ENCODE measurements at regions not wholly inside any gene's neighbourhood (a gene's known extent, or its start where the extent isn't known, plus 50 kb on each side); places are given as distances from the start of the nearest gene placed in this dataset.
A peak's percentile ranks its signal among the peaks of the same experiment; 100 is the strongest.
"Not testable (repeated sequence)": the region's sequence is repeated elsewhere in the genome, so short reads cannot be mapped to it uniquely, and the experiment has no call there.

DNA sequence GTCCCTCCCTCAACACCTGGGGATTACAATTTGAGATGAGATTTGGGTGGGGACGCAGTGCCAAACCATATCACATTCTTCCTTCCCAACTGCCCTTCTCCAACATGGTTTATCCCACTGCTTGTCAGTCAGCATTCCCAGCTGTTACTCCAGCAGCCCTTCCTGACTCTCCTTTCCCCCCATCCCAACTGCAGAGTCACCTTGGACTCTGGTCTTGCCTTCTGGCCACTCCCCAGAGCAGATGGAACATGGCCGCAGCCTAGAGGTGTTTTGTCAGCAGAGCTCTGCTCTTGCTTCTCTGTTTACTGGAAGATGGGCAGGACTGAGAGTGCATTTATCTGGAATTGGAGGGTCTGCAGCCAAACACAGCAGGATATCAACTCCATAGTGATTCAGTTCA lies 51.2 kb upstream of the MEX3C start:
- no peak for DNase-seq (ENCODE audit: low spot score)

DNA sequence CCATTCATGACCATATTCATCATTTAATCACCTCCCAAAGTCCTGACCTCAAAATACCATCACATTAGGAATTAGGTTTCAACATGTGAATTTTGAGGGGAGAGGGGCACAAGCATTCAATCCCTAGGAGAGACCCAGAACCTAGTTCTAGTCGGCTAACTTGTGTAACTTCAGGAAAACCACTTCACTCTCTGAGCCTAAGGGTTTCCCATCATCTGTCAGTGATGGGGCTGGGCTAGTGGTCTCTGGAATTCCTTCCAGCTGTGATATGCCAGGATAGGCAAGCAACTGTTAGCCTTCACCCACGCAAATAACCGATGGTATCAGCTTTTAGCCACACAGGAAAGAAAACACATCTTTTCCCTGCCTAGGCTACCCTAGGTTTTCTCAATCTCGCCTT lies 52.5 kb upstream of the MEX3C start:
- DNase-seq (ENCODE audit: low spot score): no peak

DNA sequence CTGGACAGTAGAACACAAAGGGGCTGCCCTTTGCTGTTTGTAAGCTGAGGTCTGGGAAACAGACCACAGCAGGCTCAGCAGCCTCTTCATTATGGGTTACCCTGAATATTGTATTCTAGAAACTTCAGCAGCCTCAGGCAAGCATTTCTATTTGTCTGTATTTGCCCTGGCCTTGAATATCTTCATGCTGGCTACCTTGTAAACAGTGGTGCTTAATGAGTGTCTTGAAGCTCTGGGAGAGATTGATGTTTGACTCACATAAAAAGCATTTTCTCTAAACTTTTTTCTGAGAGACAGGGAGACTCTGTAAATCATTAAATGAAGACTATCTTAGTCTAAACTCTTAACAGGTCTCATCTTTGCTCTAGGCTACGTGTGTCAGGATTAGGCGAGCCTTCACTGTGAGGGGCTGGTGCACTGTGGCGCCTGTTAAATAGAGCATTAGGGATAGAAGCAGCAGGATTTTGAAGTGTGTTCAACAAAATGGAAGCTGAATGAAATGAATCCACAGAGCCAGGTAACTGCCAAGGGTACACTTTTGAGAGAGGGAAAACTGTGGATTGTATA lies 53.1 kb upstream of the MEX3C start:
- no peak for DNase-seq (ENCODE audit: low spot score)

DNA sequence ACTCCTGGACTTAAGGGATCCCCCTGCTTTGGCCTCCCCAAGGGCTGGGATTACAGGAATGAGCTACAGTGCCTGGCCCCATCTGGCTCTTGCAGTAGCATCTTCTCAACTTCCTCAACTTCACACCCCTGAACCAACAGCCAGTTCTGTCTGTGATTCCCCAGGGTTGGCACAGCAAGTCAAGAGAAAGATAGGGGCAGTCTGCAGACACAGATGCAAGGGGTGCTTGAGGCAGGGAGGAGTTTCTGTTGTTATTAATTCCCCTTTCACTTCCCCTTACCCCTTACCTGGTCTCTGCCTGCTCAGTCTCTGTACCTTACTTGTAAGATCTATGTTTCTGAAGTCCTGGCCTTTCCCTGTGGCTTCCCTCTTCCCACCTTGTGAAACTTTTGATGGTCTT lies 54.1 kb upstream of the MEX3C start:
- no peak for DNase-seq (ENCODE audit: low spot score)

DNA sequence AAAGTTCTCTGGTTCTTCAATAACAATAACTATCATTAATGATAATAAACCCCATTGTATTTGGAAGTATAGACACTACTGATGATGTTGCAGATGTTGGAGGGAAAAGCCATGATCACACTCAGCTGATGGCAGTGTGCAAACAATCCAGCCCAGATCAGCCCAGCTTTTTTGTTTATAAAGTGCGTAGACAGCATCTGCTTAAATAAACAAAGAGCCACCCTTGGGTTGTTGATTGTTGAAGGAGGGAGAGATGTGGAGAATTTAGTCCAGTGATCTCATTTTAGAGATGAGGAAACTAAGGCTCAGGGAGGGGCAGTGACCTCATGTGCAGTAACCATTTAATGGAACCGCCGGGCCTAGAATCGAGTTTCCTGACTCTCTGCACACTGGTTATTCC lies 56.0 kb upstream of the MEX3C start:
- DNase-seq (ENCODE audit: low spot score): no peak

DNA sequence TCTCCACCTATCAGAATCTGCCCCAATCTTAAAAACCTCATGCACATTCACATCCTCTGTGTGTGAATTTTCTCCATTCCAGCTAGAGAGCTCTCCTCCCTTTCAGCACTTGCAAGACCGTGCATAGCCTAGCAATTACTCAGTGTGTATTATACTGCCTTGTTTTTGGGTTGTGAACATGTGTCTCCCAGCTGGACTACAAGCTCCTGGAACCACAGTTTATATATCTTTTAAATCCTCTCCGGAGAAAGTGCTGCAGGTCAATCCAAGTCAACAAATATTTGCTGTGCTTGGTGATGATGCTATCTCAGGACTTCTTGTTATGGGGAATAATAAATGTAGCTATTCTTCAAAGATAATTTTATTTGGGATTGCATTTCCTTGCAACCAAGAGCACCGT lies 58.2 kb upstream of the MEX3C start:
- no peak for DNase-seq (ENCODE audit: low spot score)

DNA sequence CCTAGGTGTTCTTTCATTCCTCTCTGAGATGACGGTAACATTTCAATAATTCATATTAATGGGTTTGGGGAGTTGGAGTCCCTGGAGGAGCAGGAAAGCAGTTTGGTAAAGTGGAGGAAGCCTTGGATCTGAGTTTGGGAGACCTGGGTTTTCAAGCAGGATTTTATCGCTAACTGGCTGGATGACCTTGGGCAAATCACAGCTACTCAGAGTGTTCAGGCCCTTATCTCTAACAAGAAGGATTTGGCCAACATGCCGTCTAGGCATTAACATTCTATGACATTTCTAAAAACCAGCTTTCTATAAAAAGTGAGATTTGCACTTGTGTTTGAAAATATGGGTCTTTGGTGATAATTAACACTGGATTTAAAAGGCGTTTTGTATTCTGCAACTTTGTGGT lies 59.7 kb upstream of the MEX3C start:
- no peak for DNase-seq (ENCODE audit: low spot score)

DNA sequence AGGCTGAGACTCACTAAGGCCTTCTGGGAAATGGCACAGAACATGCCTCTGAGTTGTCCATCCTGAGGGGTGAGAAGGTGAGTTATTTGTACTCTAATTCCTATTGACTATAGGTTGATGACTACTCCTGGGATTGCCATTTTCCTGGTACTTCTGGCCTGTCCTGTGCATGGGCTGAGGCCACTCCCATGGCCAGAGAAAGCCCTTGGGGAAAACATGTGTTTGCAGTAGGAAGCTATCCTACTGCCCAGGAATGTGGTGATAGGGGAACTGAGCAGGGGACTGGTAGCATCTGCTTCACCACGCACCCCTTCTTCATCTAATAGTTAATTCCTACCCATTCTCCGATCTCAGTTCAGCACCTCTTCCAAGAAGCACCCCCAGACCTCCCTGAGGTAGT lies 62.6 kb upstream of the MEX3C start:
- DNase-seq (ENCODE audit: low spot score): no peak

DNA sequence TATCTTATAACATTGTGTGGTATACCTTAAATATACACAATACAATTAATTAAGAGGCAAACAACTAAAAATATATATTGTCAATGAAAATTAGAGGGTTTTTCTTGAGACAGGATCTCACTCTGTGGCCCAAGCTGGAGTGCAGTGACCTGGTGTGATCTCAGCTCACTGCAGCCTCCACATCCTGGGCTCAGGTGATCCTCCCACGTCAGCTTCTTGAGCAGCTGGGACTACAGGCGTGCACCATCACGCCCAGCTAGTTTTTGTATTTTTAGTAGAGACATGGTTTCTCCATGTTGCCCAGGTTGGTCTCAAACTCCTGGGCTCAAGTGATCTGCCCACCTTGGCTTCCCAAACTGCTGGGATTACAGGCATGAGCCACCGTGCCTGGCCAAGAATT lies 68.6 kb upstream of the MEX3C start:
- DNase-seq (ENCODE audit: low spot score): not testable (repeated sequence)

DNA sequence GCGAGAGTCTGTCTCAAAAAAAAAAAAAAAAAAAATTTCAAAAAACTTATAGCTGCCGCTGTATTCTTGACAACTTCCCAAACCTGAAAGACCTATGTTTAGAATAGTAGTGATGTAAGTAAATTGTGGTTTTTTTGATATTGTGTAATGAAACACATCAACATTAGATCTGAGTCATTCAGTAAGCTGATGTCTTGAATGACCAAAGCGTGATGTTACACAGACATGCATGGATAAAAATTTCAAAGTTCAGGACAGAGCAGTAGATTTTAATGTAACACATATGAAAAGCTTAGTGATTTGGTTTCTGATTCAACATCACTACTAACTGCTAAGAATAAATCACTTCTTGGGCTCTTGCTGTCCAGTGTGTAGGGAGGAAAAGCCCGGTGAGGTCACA lies 69.3 kb upstream of the MEX3C start:
- DNase-seq (ENCODE audit: low spot score): no peak

DNA sequence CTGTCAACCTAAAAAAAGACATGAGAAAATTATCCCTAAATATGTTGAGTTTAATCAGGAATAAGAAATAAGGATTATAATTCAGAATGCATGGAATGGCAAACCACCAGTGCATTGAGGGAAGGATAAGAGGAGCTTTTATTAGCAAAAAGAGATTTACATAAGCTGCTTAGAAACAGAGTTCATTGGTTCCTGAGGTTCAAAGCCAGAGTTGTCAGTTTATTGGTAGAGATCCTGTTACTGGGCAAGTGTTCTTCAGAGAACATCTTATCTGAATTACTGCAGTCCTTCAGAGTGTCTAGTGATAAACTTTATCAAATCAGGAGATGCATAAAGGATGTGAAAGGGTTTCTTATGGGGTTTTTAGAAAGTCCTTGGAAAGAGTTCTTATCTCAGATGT lies 76.0 kb upstream of the MEX3C start:
- no peak for DNase-seq (ENCODE audit: low spot score)

DNA sequence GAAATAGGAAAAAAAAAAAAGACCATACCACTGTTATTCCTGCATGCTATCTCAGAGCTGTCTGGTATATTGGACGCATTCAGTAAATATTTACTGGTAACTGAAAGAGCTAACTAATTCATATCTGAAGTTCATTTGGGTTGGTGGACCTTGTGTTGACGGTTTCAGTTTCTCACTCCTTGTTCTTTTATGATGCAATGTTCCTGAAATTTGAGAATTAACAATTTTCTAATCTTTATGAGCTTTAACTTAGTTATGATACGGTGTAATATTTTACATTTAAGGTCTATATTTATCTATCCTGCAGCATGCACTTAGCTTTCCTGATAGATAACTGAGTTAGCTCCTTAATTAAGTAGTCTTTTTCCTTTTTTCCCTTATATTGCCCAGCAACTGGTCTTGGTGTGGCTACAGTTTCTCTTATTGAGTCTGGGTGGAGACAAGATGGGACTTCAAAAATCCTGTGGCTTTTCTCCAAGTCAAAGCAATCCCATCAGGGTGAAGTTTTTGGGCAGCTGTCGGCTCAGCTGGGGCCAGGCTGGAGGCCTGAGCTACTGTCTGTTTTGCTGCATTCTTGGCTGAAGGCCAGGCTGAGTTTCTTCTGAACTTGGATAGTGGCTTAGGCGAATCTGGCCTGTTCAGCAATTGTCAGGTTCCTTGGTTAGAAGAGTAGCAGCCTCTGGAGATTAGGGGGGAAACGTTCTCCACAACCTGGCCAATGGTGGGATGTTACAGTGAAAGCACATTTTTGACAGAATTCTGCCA lies 78.4 kb upstream of the MEX3C start:
- DNase-seq (ENCODE audit: low spot score): no peak

DNA sequence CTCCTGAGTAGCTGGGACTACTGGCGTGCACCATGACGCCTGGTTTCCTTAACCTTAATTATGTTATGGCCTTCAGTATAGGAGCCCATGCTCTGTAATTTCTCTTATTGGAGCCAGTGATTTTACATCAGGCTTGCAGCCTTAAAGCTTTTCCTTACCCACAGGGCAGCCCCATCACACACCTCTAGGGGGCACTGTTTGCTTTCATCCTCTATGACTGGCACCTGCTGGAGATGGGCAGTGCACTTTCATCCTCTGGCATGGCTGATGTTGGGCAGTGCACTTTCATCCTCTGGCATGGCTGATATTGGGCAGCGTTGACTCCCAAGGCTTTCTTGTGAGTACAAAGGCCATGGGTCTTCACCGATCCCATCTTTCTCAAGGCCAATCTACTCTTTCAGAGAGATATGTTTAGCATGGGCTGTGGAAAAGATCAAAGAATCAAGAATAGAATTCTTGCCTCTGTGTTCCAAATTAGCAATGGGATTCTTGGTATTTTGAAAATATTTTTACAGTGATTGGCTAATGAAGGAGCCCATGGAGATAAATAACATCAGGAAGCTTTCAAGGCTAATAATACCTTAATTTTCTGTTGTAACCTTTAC lies 80.7 kb upstream of the MEX3C start:
- DNase-seq (ENCODE audit: low spot score): no peak

DNA sequence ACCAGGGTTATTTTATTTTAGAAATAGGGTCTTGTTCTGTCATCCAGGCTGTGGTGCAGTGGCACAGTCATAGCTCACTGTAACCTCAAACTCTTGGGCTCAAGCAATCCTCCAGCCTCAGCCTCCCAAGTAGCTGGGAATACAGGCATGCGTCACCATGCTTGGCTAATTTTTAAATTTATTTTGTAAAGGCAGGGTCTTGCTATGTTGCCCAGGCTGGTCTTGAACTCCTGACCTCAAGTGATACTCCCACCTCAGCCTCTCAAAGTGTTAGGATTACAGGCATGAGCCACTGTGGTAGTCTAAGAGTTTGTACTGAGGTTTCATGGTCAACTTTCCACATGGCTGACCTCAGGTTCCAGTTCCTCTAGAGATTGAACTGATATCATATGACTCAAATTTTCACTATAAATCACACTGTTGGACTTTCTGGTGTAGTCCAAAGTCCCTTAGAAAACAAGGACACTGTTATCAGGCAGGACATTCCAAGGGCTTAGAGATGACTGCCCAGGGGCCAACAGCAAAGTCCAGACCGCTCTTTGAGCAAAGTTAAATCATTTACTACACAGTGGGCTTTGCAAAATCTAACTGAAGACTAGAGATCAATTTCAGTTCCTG lies 82.0 kb upstream of the MEX3C start:
- peak; percentile 9 for DNase-seq (ENCODE audit: low spot score)

DNA sequence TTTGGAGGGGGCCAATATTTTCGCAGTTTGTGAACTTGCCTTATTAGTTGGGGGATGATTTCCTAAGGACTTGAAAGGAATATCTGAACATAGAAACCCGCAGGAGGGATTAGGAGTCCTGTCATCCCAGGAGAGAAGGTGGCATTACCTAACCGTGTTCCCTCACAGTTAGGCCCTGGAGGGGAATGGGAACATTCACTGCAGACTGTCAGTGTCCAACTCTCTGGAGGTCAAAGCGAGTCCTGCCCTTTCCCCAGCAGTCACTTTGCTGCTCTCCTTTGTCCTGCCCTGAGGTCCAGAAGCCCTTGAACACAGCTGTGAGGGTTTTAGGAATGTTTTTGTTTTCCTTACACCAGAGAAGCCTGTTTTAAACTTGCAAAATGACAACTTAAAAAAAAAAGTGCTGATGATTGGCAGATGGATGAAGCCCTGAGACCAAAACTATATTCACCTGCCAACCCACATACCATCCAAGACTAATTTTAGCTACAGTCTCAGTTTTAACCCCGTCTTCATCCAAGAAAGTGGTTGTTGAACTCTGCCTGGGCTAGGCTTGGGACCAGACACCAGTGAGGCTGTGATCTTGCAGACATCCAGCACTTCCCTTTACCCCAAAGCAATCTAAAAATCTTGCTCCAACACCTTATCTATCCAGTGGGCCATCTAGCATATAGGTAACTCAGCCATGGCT lies 90.5 kb upstream of the MEX3C start:
- DNase-seq (ENCODE audit: low spot score): no peak

DNA sequence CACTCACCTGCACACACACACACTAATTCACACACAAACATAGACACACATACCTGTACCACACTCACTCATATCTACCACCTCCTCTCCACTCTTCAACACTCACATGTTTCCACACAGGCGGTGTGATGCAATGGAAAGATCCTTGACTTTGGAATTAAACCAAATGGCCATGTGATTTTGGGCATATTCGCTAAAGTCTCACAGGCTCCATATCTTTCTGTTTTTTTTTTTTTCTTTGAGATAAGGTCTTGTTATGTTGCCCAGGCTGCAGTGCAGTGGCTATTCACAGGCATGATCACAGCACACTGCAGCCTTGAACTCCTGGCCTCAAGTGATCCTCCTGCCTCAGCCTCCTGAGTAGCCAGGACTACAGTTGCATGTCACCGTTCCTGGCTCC lies 91.1 kb upstream of the MEX3C start:
- DNase-seq (ENCODE audit: low spot score): no peak

DNA sequence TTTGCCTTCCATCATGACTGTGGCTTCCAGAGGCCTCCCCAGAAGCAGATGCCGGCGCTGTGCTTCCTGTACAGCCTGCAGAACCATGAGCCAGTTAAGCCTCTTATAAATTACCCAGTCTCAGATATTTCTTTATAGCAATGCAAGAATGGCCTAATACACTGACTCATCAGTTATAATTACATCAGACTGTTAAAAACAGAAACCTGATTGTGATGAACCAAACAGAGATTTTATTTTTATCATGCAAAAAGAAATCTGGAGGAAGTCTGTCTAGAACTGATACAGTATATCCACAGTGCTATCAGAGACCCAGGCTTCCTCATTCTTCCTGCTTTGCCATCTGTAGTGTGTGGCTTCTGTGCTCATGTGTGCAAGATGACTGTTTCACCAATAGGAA lies 93.4 kb upstream of the MEX3C start:
- no peak for DNase-seq (ENCODE audit: low spot score)

DNA sequence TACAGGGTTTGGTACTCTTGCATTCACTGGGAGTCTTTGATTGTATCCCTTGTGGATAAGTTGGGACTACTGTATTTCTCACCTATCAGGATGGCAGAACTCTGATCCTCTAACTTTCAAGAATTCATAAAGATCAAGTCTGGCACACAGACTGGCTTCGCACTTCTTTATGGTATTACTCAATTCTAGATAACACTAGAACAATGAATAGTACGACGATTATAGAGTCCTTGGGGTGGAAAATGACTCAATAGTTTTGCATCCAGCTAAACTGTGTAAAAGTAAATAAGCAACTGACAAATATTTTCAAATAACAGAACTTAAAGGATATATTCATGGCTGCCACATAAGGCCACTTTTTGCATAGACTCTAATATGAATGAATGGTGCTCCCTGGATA lies 103.4 kb upstream of the MEX3C start:
- no peak for DNase-seq (ENCODE audit: low spot score)

DNA sequence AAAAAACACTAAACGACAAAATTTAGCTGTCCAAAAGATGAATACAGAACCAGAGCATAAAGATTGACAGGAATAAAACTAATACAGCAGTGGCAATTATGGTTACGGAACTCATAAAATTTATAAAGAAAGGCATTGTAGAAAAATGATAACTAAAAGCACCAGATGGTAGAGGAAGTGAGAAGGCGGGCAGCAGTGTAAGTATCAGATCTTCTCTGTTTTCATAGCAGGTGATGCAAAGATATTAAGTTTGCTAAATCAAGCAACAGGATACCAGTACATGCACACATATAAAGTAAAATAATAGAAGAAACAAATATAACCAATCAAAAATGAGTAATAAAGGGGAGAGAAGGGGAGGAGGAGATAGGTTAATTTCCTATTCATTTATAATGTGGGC lies 103.9 kb upstream of the MEX3C start:
- DNase-seq (ENCODE audit: low spot score): no peak

DNA sequence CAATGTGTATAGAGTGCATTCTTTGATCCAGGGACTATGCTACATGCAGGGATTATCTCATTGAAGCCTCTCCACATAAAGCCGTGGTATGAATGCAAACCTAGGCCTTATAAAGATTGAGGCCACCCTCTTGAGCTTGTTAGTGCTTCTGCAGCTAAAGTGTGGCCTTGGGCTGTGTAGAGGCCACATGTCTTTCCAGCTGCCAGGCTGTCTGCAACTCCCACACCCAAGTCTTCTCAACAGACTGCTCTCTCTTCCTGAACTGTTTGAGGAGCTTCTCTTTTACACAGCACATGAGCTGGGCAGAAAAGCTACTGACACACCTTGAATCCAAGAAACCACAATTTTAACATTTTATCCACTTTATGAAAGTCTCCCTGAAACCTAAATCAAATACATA lies 119.2 kb upstream of the MEX3C start:
- no peak for DNase-seq (ENCODE audit: low spot score)

DNA sequence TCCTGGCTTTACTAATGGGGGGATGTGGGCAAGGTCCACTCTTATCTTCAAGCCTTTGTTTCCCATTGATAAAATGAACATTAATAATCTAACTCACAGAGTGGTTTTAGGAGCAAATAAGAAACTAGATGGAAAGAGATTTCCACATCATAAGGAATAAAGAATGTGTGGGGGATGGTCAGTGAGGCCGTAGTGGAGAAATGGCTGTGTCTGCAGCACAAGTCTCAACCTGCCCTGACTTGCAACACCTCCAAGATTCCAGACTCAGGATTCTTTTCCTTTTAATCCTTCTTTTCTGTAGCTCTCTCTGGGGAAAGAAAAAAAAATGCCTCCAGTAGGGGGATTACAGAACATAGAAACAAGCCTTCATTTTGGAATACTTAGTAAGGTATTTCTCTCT lies 124.2 kb upstream of the MEX3C start:
- no peak for DNase-seq (ENCODE audit: low spot score)

DNA sequence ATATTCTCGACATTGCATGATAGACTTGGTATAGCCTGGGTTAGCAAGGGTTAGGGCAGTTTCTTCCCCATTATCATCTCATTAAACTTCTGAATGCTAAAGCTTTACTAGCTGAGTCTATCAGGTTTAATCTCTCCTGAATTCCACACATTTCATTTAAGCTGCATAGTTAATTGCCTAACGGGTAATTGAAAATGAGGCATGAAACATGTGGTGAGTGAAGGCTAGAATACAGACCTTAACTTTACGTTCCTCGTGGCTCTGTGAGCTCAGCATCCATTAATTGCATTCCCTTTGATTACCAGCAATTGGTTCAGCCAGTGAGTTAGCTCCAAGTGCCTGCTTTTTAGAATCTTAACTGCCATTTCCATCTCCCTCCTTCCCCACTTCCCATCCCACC lies 126.5 kb upstream of the MEX3C start:
- no peak for DNase-seq (ENCODE audit: low spot score)

DNA sequence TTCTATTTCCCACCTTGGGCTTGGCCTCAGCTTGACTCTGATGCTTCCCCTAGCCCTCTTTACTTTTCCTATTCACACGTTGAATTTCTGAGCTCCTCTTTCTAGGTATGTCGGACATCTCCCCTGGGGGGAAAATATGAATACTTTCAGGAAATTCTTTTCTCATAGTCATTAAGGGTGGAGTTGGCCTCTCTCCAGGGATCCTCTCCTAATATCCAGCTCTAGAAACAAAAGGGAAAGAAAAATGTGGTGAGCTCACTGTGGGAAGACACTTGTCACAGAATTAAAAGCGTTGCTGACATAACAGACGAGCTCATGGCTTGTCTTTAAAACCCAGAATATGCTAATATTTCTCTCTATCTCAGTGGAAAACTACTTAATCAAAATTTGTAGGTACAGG lies 132.7 kb upstream of the MEX3C start:
- DNase-seq (ENCODE audit: low spot score): no peak

Measured in HuH-7.5 (cell line).